WERI-Rb-1 (cell line): ENCODE measurements at regions not wholly inside any gene's neighbourhood (a gene's known extent, or its start where the extent isn't known, plus 50 kb on each side); places are given as distances from the start of the nearest gene placed in this dataset.

Experiments used
- DNase-seq: peaks from one replicate; pipeline ENCODE4 v3.0.0-alpha.2; 2020
- H3K27ac ChIP-seq: fragments of 250-450 bp; sonication (Bioruptor Pico); 2 replicates; pipeline ENCODE4 v1.5.1; 2020; ENCODE audit warnings: mild to moderate bottlenecking, moderate library complexity
- H3K27me3 ChIP-seq: fragments of 250-450 bp; sonication (Bioruptor Pico); 2 replicates; pipeline ENCODE4 v1.5.1; 2021; ENCODE audit warnings: mild to moderate bottlenecking, low read depth, moderate library complexity; ENCODE audit not compliant: insufficient read depth, severe bottlenecking
- H3K36me3 ChIP-seq: fragments of 250-450 bp; sonication (Bioruptor Pico); 2 replicates; pipeline ENCODE4 v1.5.1; 2020; ENCODE audit warnings: mild to moderate bottlenecking, moderate library complexity
- H3K4me3 ChIP-seq: 2 replicates; pipeline ENCODE4 v1.5.1; 2011; ENCODE audit warnings: low read depth, mild to moderate bottlenecking, control low read depth, low read length
- H3K9me3 ChIP-seq: fragments of 250-450 bp; sonication (Bioruptor Pico); 2 replicates; pipeline ENCODE4 v1.5.1; 2021; ENCODE audit warnings: mild to moderate bottlenecking, moderate library complexity; ENCODE audit not compliant: severe bottlenecking
- CTCF ChIP-seq: IDR thresholded peaks from 2 replicates; pipeline ENCODE4 v1.5.1; 2011; ENCODE audit warnings: low read depth, mild to moderate bottlenecking, control low read depth, inconsistent platforms, low read length

GRCh38 chr11:33582636-33583325, 117.8 kb downstream of the C11orf91 start:
- DNase-seq = no peak
- no peaks in the 10 kb centered on the region for H3K27me3 ChIP-seq
- TF ChIP-seq CTCF = no peak

GRCh38 chr11:33579101-33579500, 121.5 kb downstream of the C11orf91 start:
- H3K4me3 ChIP-seq = no peak overlapping the region
- no peak overlapping the region for H3K27ac ChIP-seq
- no peaks in the 10 kb centered on the region for H3K36me3 ChIP-seq
- no peaks in the 10 kb centered on the region for H3K27me3 ChIP-seq
- DNase-seq = no peak
- no peaks in the 10 kb centered on the region for H3K9me3 ChIP-seq
- no peak for TF ChIP-seq CTCF

More at GRCh38 chr11:33582636-33583325, 117.8 kb downstream of the C11orf91 start:
- Histone ChIP-seq H3K27ac (no peak overlapping the region), H3K36me3 (no peaks in the 10 kb centered on the region), H3K4me3 (no peak overlapping the region), H3K9me3 (no peaks in the 10 kb centered on the region)

GRCh38 chr11:33577204-33577603, 123.4 kb downstream of the C11orf91 start:
- no peaks in the 10 kb centered on the region for H3K36me3 ChIP-seq
- H3K4me3 ChIP-seq = no peak overlapping the region
- H3K27ac ChIP-seq = no peak overlapping the region
- H3K27me3 ChIP-seq = no peaks in the 10 kb centered on the region
- DNase-seq = no peak
- no peak for TF ChIP-seq CTCF
- no peaks in the 10 kb centered on the region for H3K9me3 ChIP-seq

GRCh38 chr11:33575311-33575710, 125.3 kb downstream of the C11orf91 start:
- Histone ChIP-seq H3K36me3 (no peaks in the 10 kb centered on the region), H3K9me3 (no peaks in the 10 kb centered on the region), H3K4me3 (no peak overlapping the region), H3K27ac (no peak overlapping the region), H3K27me3 (no peaks in the 10 kb centered on the region)
- TF ChIP-seq CTCF = no peak
- no peak for DNase-seq

GRCh38 chr11:33574331-33574730, 126.3 kb downstream of the C11orf91 start:
- Histone ChIP-seq H3K4me3 (no peak overlapping the region), H3K27ac (no peak overlapping the region), H3K9me3 (no peaks in the 10 kb centered on the region), H3K27me3 (no peaks in the 10 kb centered on the region), H3K36me3 (no peaks in the 10 kb centered on the region)
- no peak for DNase-seq
- TF ChIP-seq CTCF = no peak

- H3K36me3 ChIP-seq = no peaks in the 10 kb centered on the region
- no peaks in the 10 kb centered on the region for H3K9me3 ChIP-seq
- TF ChIP-seq CTCF = no peak
- no peaks in the 10 kb centered on the region for H3K27me3 ChIP-seq
- no peak for DNase-seq
- H3K27ac ChIP-seq = no peak overlapping the region
- no peak overlapping the region for H3K4me3 ChIP-seq
These were observed 131.3 kb downstream of the C11orf91 start for GRCh38 chr11:33569333-33569732.
